ENCODE measurements at regions not wholly inside any gene's neighbourhood (a gene's known extent, or its start where the extent isn't known, plus 50 kb on each side); places are given as distances from the start of the nearest gene placed in this dataset.

DNA sequence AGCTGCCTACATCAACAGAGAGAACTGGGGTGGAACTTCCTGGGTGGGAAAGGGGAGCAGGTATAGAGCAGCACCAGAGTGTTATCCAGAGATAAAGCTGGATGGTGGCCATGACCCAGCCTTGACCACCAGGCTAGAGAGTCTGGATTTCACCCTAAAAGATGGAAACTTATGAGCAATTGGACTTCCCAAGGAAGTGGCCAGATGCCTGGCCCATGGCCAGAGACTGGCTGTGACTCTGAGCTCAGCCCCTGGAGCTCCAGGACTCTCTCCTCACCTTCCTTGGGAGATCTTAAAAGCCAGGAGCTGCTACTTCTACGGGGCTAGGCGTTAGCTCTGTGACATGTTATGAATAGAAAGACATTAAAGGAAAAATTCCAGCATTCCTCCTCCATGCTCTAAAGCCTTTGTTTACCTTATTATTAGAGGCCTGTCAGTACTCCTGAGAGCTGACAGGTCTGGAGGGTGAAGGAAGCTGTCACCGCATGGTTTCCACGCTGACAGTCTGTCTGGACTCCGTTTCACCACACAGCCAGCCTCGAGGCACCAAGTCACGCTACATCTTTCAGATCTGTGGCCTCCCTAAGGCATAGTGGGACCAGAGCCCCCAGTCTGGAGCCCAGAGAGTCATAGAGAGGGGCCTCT, 260.0 kb upstream of the SIX2 start:
- TF ChIP-seq POLR2A (IDR thresholded peaks at IDR 0.05) = no peak
- TF ChIP-seq, protein P1, sequence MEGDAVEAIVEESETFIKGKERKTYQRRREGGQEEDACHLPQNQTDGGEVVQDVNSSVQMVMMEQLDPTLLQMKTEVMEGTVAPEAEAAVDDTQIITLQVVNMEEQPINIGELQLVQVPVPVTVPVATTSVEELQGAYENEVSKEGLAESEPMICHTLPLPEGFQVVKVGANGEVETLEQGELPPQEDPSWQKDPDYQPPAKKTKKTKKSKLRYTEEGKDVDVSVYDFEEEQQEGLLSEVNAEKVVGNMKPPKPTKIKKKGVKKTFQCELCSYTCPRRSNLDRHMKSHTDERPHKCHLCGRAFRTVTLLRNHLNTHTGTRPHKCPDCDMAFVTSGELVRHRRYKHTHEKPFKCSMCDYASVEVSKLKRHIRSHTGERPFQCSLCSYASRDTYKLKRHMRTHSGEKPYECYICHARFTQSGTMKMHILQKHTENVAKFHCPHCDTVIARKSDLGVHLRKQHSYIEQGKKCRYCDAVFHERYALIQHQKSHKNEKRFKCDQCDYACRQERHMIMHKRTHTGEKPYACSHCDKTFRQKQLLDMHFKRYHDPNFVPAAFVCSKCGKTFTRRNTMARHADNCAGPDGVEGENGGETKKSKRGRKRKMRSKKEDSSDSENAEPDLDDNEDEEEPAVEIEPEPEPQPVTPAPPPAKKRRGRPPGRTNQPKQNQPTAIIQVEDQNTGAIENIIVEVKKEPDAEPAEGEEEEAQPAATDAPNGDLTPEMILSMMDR (IDR thresholded peaks at IDR 0.05) = no peak
